Fibroblast of skin of right quadriceps (primary cell): ENCODE measurements at regions not wholly inside any gene's neighbourhood (a gene's known extent, or its start where the extent isn't known, plus 50 kb on each side); places are given as distances from the start of the nearest gene placed in this dataset.
"Not testable (repeated sequence)": the region's sequence is repeated elsewhere in the genome, so short reads cannot be mapped to it uniquely, and the experiment has no call there.

Experiments used
- DNase-seq: peaks from one replicate; pipeline ENCODE4 v3.0.0-alpha.2; 2013

GRCh38 chr5:39730006-39730405, 305.2 kb upstream of the DAB2 start:
- DNase-seq, result no peak

GRCh38 chr5:39726467-39726866, 301.7 kb upstream of the DAB2 start:
- DNase-seq, result no peak

GRCh38 chr5:39721394-39721793, 296.6 kb upstream of the DAB2 start:
- no peak for DNase-seq

- DNase-seq, result peak; percentile 40
Observed at GRCh38 chr5:39720136-39720535, 295.4 kb upstream of the DAB2 start.

GRCh38 chr5:39717176-39717897, 292.6 kb upstream of the DAB2 start:
- DNase-seq, result peak; percentile 66

- DNase-seq, result peak; percentile 69
Observed at GRCh38 chr5:39716532-39717028, 291.8 kb upstream of the DAB2 start.

DNA sequence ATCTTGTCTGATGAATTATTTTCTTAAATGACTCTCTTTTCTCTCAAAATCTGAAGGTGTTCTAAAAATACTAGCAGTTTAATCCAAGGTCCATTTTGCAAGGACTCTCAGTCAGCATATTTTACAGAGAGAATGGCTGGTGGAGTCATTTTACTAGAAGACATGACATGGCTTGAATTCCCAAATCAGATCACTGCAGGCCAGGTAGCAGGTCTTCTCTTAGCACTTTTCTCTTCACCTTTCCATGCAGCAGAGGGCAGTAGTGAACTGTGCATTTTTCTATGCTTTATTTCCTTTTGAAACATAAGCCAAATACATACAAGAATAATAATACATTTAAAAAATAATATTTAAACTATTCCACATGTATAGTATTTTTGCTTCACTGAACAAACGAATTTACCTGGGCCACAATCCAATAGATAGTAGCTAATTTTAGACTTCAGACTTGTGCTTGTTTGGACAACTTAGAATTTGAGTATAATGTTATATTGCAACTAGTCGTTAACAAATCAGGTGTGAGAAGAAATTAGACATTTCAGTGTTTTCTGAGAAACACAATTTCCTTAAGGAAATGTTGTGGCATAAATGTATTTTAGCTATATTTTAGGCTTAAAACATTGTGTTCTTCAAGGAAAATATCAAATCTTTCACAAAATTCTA, 289.4 kb upstream of the DAB2 start:
- peak; percentile 70 for DNase-seq

DNA sequence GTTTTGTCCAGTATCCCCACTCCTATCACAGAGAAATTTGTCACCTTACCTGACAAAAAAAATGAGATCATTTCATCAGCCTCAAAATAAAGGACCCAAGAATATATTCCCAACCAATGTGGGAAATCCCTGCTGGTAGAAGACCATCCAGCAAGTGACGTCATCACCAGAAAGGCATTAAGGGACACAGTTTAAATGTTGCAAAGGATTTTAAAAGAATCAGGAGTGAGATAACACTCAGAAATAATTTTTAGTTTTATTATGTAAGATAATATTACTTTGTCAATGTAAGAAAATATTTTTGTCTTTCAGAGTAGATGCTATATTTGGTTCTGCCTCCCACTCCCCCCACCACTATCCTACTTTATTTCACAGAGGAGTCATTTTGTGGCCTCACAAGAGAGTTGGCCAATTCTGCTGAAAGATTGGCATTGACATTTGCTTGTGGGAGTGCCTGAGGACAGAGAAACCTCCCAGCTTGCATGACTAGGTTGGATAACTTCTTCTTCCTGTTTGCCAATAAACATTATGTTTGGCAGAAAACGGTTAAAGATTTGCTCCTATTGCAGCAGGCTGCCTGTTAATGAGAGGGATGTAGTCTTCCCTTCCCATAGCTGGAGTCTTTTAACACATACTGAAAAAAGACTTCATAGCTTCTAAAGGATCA, 288.6 kb upstream of the DAB2 start:
- peak; percentile 33 for DNase-seq

- no peak for DNase-seq
Observed at GRCh38 chr5:39712316-39713249, 287.8 kb upstream of the DAB2 start.

DNA sequence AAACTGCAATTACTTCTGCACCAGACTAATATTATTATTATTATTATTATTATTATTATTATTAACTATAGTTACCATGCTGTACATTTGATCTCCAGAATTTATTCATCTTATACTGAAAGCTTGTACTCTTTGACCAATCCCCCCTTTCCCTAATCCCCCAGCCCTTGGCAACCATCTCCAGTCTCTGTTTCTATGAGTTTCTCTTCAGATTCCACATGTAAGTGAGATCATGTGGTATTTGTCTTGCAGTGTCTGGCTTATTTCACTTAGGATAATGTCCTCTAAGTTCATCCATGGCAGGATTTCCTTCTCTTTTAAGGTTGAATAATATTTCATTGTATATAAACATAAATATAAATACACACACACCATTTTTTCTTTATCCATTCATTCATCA, 287.0 kb upstream of the DAB2 start:
- DNase-seq, result no peak

- DNase-seq, result no peak
Observed at GRCh38 chr5:39709032-39709431, 284.3 kb upstream of the DAB2 start.

DNA sequence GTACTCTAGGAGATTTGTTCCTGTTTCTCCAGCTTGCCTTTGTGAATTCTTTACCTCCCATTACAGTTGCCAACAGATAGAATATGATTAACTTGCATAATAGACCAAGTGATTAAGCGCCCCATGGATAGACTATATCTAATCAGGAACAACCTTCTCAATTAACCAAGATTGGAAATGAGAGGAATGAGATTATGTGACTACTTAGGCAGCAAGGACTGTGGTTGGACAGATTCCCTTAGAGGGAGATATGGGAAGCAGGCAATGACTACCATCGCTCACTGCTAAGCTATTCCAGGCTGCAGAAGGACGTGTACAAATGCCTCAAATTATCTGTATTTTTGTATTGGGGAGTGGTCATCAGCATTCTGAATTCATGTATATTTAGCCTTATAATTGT, 278.1 kb upstream of the DAB2 start:
- DNase-seq, result no peak

DNA sequence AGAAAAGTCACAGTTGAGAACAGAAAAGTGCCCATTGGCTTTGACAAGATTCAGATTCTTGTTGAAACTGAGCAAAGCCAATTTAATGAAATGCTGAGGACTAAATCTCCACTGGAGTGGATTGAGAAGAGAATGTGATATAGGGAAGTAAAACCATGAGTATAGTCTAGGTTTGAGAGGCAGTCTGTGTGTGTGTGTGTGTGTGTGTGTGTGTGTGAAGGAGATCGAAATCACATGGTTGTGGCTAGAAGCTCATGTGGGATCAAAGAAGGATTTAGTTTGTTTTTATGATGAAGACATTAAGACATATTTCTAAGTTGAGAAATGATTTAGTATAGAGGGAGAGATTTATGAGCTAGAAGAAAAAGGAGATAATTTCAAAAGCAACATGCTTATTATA, 275.7 kb upstream of the DAB2 start:
- DNase-seq, result no peak

DNA sequence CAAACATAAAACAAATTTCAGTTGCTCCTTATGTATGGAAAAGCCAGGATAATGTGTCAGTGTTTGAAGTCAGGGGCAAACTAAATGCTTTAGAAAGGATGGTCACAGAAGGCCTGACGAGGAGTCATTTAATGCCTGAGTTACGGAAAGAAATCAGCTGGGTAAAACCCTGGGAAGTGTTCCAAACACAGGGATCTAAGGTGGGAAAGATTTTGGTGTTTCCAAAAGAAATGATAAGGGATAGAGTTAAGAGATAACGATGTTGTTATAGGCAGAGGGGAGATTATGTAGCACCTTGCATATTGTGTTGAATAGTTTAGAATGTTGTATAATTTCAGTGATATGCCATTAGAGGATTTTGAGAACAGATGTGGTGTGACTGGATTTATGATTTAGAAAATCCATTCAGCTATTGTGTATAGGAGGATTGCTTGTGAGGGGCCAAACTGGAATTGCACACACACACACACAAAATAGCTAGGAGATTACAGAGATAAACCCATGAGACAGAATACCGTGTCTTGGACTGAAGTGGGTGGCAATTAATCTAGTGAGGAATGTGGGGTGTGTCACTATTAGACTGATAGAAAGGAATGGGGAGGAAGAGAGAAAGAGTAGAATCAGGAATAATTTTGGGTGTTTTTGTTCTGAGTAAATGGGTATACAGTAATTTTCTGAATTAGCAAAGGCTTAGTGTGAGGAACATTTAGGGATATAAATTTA, 274.2 kb upstream of the DAB2 start:
- peak; percentile 12 for DNase-seq

GRCh38 chr5:39697881-39698280, 273.1 kb upstream of the DAB2 start:
- DNase-seq, result no peak

DNA sequence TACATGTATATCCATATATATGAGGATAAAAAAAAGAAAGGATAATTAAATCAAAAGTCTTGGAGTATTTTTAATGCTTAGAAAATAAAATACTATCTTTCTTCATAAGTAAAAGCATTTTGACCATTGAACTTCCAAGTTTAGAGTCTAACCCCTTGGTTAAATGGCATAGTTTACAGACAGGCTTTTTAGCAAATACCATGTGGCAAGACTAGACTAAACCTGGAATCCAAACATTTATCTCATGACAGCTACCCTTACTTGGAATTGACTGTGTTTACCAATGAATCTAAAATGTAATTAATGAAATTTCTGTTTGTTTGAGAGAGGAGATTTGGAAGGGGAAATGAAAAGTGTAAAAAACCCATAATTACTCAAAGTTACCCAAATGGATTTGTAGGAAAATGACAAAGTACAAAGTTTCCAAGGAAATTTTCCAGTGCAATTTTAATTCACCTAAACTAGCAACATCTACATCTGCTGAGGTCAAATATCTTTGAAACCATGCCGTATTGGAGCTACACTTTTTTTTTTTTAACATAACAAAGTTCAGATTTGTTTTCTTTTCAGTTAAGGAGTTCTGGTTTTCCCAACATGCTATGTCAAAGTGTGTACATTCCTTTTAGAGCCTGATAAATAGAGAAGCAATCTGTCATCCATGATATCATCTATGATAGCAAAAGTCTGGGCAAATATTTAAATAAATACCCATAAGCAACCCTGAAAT, 272.1 kb upstream of the DAB2 start:
- DNase-seq, result no peak

- DNase-seq, result no peak
Observed at GRCh38 chr5:39691993-39692392, 267.2 kb upstream of the DAB2 start.

DNA sequence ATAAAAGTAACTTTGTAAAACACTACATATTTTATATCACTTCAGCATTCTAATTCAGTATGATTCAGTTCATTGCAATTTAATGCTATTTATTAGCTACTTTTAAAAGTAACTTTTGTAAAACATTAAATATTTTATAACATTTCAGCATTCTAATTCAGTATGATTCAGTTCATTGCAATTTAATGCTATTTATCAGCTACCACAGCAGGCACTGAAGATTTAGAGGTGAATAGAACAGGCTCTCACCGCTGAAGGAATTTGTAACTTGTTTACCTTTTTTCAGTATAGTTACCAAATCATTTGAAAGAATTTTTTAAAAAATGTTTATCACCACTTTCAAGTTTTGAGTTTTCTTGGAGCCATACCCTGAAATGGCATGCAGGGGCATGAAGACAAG, 266.4 kb upstream of the DAB2 start:
- DNase-seq, result no peak

DNA sequence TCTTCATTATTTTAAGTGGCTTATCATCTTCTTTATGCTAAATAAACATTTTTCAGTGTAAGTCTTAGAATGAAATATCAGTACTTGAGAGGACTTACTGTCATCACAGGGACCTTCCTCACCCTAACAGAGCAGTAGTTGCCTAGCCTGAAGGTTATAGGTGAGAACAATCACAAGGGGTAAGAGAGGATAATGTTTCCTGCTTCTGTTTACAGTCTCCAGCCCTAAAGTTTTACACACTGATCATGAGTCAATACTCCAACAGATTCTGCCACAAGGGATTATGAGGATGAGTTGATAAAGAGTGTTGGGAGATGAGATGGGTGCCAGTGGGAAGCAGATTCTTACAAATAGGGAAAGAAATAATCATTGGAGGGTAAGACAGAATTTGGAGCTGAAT, 265.1 kb upstream of the DAB2 start:
- no peak for DNase-seq

- DNase-seq, result not testable (repeated sequence)
Observed at GRCh38 chr5:39687924-39688323, 263.1 kb upstream of the DAB2 start.

DNA sequence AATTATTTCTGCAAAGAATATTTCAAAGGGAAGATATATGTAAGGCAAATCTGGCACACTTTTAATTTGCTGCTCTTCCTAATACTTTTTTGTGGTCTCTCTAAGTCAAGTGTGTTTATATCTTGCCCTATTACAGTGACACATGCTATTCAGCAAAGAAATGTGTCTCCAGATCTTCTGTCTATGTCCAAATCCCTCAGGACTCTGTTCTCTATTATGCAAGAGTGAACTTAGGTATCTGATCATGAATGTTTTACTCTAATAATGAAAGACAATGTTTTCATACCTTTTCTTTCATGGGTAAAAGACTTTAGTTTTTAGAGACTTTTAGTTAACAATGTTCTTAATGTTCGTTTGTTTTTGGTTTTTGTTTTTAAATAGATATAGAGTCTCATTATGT, 255.4 kb upstream of the DAB2 start:
- no peak for DNase-seq

DNA sequence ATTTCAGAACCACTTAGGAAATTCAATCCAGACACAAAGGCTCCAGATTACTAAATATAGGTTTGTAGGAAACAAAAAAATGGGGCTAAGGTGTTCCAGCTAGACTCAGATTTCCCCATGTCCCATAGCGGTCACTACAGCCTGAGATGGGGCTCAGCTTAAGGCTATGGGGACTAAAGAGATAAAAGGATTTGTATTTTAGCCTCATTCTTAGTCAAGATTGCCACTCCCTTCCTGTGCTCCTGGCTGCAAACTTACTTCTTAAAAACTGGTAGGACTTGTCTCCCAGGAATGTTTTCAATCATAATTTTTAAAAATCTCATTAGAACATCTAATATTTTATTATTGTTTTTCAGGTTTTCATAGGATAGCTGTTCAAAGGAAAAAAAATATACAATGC, 253.8 kb upstream of the DAB2 start:
- no peak for DNase-seq
